ENCODE measurements at regions not wholly inside any gene's neighbourhood (a gene's known extent, or its start where the extent isn't known, plus 50 kb on each side); places are given as distances from the start of the nearest gene placed in this dataset.
A peak's percentile ranks its signal among the peaks of the same experiment; 100 is the strongest.

- DNase-seq: no peak
Observed at GRCh38 chrX:139106069-139106468, 394.6 kb upstream of the FGF13 start.

DNA sequence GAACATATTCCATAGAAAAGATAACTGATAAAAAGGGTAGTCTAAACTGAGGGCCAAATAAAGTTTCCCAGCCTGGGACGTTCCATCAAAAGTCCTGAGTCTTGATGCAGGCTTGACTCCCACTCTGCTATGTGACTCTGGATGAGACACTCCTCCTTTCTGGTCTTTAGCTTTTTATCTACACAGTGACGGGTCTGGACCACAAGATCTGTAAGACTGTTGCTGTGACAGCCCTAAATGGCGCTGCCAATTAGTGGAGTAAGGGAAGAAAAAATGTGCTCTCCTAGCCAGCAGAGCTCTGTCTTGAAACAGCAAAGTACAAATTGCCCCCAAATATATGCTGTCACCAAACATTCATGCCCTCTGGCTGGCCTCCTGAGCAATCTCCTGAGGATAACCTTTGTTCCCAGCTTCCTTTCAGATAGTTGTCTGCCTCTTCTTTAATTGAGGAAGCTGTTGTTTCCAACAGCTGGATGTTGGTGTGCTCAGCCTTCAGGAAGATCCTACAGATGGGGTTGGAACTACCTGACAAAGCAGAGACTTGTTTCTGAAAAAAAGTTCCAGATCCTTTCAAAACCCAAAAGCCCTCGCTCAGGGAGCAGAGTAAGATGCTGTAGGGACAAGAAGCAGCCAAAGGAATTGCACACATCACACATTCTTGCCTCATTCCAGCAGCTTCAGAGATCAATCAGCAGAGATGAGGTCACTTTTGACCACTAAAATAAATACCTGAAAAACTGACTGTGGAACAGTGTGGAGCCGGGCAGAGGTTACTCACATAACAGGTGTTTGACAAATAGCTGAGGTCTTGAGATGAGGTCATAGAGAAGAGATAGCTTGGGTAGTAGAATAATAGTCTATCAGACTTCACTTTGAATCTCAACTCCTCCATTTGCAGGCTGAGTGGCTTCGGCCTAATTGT lies 383.4 kb upstream of the FGF13 start:
- DNase-seq: no peak

DNA sequence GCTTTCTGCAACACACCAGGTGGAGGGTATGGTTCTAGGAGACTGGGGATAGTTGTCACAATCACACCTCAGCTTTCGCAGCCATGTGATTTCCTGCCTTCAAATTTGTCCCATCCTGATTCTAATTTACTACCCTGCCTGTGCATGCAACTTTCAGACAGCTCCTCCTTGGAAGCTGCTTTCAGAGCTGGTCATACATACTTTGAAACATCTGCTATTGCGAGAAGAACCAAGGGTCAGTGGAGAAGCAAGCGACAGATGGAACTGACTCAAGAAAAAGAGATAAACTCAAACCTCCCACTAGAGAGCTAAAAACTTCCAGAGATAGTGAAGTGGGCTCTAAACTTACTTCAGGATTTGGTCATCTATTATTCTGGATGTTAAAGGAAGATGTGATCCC lies 381.7 kb upstream of the FGF13 start:
- DNase-seq: no peak

GRCh38 chrX:139091878-139092277 lies 380.4 kb upstream of the FGF13 start:
- no peak for DNase-seq

DNA sequence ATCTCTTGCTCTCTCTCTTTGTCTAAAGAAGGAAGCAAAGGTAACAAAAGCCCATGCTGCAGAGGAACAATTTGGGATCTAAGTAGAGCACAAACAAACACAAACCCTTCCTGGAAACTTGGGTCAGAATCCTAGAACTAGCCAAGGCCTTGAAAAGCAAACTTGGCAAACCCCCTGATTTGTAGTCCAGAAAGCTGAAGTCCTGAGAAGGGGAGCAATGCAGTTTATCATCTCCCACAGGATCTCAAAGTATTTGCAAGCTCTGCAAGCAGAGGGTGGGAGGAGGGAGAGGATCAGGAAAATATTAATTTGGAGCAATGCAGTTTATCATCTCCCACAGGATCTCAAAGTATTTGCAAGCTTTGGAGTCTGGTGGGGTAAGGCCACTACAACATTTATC lies 379.5 kb upstream of the FGF13 start:
- no peak for DNase-seq

GRCh38 chrX:139086246-139086645 lies 374.7 kb upstream of the FGF13 start:
- no peak for DNase-seq

DNA sequence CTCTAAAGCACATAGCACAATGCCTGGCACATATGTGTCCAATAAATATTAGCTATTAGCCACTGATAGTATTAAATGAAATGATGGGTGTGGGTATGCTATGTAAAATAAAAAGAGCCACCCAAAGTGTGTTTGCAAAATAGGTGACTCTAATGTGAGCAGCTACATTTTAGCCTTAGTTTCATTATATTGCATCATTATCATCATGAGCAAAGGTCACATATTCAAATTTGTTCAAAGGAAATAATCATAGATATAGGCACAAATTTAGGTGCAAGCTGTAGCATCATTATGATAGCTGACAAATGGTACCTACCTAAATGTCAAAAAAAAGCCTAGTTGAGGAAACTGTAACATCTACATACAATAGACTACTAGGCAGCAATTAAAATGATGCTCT lies 373.9 kb upstream of the FGF13 start:
- DNase-seq: no peak

GRCh38 chrX:139083191-139083590 lies 371.7 kb upstream of the FGF13 start:
- DNase-seq: no peak

- no peak for DNase-seq
Observed at GRCh38 chrX:139081965-139082364, 370.4 kb upstream of the FGF13 start.

DNA sequence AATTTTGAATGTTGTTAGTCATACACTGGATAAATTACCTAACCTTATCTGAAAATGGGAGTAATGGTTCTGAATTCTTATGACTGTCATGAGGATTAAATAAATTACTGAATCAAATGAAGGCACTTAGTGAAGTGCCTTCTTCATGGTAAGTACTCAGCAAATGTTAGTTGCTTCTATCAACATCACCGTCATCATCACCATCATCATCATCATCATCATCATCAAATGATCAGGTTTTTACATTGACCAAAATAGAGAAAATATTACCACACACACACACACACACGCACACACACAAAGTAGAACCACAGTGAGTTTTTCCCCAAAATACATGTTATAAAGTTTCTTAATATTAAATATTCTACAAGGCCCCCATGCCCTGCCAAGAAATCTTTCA lies 368.3 kb upstream of the FGF13 start:
- no peak for DNase-seq

DNA sequence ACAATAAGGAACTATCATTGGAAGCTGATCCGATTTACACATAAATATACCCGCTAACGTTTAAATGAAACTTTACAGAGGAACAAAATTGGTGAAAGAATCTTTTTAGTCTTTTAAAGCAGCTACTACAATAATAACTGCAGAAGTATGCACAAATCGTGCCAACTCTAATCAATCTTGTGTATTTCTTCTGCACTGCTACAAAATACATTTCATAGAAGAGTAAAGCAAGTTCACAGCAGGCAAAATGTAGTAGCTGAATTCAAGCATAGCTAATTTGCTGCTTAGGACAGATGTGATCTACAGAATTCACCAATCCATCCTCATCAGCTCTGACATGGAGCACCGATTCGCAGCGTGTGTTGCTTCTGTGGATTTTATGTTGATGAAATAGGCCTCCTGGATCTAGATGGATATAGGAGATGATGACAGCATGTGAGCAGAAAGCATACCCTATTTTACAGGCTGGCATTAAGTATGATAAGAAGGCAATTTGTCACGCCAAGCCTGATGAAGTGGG lies 367.3 kb upstream of the FGF13 start:
- DNase-seq: no peak

- DNase-seq: no peak
Observed at GRCh38 chrX:139078342-139078741, 366.8 kb upstream of the FGF13 start.

GRCh38 chrX:139077281-139078250 lies 366.0 kb upstream of the FGF13 start:
- no peak for DNase-seq

DNA sequence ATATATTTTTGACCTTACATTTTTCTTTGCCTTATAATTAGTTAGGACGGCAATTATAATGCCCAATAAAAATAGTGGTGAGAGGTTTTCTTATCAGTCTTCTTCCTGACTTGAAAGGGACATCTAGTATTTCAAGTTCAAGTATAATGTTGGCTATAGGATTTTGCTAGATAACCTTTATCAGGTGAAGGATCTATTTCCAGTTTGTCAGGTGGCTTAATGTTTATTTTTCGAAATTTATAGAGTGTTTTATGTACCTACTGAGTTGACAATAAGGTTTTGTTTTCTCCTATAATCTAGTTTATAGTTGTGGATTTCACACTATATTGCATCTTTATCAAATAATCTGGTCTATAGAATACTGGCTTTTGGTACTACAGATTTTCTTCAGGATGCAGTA lies 351.8 kb upstream of the FGF13 start:
- no peak for DNase-seq

DNA sequence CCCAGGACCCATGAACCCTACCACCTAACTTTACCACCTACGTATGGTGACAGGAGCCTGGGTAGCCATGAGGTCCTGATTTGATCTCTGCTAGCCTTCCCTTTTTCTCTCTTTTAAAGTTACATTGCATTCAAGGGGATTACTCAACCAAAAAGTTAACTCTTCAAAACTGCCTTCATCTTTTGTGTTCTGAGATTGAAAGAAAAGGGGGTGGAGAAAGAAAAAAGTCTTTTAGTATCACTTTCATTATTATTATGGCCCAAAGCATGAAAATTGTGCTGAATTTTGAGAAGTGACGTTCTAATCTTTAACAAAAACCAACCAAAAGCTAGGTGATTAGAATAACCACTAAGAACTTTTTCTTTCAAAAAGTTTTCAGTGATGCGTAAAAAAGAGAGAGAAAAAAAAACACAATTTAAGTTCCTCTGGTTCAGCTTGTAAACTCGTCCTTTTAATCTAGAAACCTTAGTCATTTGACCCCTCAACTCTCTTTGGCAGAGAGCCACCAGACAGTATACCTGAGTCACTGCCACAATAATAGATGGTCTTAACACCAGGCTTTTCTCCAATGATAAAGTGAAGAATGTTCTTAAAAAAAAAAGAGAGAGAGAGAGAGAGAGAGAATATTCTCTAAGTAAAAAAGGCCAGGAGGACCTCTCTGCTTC lies 347.4 kb upstream of the FGF13 start:
- DNase-seq: peak; percentile 34

- no peak for DNase-seq
Observed at GRCh38 chrX:139052461-139052860, 340.9 kb upstream of the FGF13 start.

DNA sequence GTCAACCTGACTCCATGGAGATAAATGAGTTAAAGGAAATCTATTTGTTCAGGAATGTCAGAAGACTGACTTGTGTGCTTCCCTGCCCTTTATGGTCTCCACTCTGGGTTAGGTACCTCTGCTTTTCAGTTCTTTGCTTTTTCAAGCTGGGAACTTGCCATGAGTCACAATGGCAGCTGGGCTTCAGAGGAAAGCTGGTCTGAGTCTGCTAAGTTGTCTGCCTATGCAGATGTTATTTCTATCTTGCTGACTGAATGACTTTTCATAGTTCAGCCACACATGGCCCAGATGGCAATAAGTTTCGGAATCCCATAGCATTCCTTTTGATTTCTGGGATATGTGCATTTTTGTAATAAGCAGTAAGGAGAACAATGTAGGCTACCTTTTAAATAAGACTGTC lies 337.9 kb upstream of the FGF13 start:
- no peak for DNase-seq

DNA sequence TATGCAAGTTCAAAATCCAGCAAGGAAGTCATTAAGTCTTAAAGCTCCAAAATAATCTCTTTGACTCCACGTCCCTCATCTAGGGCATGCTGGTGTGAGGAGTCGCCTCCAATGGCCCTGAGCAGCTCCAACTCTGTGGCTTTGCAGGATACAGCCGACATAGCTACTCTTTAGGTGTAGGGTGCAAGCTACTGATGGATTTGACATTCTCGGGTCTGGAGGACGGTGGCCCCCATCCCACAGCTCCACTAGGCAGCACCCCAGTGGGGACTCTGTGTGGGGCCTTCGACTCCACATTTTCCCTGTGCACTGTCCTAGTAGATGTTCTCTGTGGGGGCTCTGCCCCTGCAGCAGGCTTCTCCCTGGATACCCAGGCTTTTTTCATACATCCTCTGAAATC lies 333.2 kb upstream of the FGF13 start:
- no peak for DNase-seq

- DNase-seq: no peak
Observed at GRCh38 chrX:139039041-139039440, 327.5 kb upstream of the FGF13 start.

- no peak for DNase-seq
Observed at GRCh38 chrX:139026811-139027210, 315.3 kb upstream of the FGF13 start.

- DNase-seq: no peak
Observed at GRCh38 chrX:139026406-139026805, 314.9 kb upstream of the FGF13 start.

GRCh38 chrX:139025816-139026215 lies 314.3 kb upstream of the FGF13 start:
- DNase-seq: no peak

DNA sequence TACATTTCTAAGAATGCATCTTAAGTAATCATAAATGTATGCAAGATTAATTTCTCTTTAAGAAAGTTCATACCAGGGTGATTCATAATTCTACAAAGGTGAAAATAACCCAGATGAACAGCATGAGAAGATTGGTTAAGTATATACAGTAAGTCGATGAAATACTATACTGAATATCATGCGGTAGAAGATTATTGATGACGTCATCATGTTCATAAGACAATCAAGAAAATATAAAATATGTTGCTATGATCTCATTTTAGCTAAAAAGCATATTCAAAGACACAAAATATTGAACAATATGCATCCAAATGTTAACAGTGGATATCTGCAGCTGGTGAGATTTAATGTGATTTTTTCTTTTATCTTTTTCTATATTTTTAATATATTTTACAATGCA lies 312.0 kb upstream of the FGF13 start:
- no peak for DNase-seq
